Femur (tissue), 1 donor: ENCODE measurements at regions not wholly inside any gene's neighbourhood (a gene's known extent, or its start where the extent isn't known, plus 50 kb on each side); places are given as distances from the start of the nearest gene placed in this dataset.

Experiments used
- DNase-seq: peaks from one replicate; pipeline ENCODE4 v3.0.0-alpha.2; 2017

DNA sequence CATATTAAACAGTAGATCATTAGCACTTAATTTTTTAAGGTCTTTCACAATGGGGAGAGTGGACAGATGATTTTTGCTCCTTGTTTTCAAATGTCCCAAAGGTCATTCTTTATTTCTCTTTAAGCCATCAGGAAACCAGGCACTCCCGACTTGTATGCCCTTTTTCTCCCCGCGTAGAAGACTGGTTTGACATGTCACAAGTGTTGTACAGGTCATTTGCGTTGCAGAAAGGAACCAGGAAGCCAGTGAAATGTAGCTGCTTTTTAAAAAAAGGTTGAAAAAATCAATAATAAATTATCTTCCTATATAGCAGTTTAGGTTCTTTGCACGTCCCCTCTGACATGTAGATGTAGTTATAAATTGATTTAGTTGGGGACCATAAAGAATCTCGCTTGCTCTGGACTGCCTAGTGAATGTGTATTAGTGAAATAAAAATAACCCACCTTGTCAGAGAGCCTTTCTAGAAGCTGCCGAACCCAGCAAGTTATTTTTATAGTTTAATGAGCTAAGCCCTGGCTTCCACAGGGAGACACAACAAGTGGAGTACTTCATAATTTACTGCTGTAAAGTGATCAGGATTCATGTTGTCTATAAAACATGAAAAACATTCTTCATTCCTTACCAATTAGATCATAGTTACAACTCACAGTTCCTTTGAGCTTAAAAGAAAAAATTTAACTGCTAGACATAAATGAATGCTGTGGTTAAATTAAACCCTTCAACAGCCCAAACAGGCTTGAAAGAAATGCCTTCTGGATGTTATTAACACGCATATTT is 404.6 kb downstream of the CSNK1G3 start:
- peak; percentile 32 for DNase-seq

DNA sequence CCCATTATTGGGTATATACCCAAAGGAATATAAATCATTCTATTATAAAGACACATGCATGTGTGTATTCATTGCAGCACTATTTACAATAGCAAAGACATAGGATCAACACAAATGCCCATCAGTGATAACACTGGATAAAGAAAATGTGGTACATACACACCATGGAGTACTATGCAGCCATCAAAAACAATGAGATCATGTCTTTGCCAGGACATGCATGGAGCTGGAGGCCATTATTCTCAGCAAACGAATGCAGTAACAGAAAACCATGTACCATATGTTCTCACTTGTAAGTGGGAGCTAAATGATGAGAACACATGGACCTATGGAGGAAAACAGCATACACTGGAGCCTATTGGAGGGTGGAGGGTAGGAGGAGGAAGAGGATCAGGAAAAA is 402.4 kb downstream of the CSNK1G3 start:
- DNase-seq: no peak

- no peak for DNase-seq
These were observed 395.4 kb downstream of the CSNK1G3 start for GRCh38 chr5:123907349-123907748.

- no peak for DNase-seq
These were observed 394.8 kb downstream of the CSNK1G3 start for GRCh38 chr5:123906698-123907295.

DNA sequence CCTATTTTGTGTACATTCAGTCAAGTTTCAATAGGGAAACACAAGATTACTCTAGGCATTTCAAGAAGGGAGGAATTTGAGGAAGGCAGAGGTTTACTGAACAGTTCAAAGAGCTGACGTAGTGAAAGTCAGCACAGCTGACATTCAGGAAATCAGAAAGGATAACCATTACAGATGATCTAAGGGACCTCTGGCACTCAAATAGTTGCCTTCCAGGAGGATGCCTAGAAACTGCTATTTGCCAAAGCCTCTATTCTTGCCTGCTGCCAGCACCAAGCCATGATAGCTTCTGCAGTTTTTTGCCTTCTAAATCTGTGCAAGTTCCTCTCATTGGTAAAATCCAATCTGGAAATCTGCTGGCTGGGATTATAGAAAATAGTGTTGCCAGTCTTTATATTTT is 373.1 kb downstream of the CSNK1G3 start:
- DNase-seq: no peak

- no peak for DNase-seq
These were observed 371.0 kb downstream of the CSNK1G3 start for GRCh38 chr5:123882965-123883345.

DNA sequence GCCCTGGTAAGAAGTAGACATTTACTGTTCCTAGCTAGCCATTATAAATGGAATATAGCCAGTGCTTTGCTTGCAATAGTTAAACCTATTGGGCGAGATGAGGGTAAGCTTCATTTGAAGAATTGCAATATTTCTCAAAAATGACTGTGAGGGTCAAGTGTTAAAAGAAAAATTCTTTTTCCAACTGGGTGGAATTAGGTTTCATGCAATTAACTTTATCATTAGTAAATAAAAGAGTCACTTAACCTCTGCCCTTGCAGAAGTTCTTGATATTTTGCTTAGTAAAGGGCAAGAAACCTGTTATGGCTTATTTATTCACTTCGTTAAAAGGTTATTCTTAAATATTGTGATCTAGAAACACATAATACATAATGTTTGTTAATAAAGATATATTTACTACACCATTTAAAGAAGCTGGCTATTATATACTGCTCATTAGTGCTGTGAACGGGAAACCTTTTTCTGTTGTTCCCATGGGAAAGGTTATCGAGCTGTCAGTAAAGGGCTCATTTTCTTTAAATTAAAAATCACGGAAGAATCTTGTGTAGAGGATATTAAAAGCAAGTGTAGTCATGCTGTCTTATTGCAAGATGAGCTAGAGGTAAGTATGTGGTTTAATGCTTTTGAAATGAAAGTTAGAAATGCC is 370.5 kb downstream of the CSNK1G3 start:
- DNase-seq: no peak

- DNase-seq: no peak
These were observed 369.8 kb downstream of the CSNK1G3 start for GRCh38 chr5:123881759-123882244.

DNA sequence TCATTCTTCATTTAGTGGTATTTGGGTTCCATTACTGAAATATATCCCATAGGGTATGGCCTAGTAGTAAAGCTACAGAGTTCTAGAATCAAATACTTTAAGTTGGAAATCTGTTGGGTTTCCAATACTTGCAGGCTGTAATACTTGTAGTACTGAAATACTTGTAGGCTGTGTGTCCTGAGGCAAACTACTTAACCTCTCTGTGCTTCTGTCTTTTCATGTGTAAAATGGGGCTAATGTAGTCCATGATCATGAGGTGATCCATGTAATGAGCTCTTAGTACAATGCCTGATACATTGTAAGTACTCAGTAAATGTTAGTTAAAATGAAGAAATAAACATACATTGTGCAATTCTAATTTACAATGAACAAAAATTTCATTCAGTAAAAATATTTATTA is 368.9 kb downstream of the CSNK1G3 start:
- no peak for DNase-seq

- no peak for DNase-seq
These were observed 367.1 kb downstream of the CSNK1G3 start for GRCh38 chr5:123879071-123879470.

GRCh38 chr5:123876276-123876790 is 364.4 kb downstream of the CSNK1G3 start:
- DNase-seq: no peak

- DNase-seq: peak; percentile 40
These were observed 363.7 kb downstream of the CSNK1G3 start for GRCh38 chr5:123875561-123876275.

DNA sequence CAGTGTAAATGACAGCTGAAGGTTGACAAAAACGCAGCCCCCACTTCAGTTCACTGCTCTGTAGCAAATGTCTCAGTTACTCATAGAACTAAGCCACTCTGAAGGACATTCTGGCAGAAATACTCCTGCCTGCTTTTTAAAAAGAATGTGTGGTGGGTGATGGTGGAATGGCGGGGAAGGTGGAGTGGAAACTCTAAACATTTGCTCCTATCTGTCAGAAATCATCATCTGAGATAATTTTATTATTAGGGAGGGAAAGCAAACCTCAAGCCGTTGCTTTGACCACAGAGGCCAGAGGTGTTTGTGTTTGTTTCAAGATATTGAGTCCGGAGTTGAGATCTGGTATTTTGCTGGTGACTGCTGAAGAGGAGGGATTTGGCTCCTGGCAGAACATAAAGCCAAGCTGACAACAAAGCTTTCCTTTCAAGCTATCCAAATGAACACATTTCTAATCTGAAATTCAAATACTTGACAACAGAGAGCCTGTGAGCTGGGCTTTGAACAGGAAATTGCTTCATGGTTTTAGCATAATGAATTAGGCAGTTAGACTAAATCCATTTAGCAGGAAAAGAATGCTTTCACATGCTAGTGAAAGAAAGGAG is 362.7 kb downstream of the CSNK1G3 start:
- no peak for DNase-seq

DNA sequence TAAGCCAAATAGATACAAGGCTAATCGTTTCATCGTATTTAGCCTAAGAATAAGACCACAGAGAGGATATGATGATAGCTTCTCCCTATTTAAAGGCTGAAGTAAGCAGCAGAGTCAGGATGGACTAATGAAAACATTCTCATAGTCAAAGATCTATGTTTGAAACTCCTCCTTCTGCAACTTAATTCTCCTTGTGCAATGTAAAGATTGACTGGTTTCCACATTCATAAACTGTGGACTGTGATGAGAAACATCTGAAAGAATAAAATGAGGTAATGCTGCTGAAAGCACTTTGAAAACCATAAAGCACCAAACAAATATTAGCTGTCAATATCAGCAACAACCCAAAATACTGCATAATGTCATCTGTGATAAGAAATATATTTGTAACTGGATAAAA is 361.9 kb downstream of the CSNK1G3 start:
- no peak for DNase-seq

GRCh38 chr5:123871373-123871772 is 359.4 kb downstream of the CSNK1G3 start:
- DNase-seq: no peak

GRCh38 chr5:123868881-123869280 is 356.9 kb downstream of the CSNK1G3 start:
- DNase-seq: no peak

DNA sequence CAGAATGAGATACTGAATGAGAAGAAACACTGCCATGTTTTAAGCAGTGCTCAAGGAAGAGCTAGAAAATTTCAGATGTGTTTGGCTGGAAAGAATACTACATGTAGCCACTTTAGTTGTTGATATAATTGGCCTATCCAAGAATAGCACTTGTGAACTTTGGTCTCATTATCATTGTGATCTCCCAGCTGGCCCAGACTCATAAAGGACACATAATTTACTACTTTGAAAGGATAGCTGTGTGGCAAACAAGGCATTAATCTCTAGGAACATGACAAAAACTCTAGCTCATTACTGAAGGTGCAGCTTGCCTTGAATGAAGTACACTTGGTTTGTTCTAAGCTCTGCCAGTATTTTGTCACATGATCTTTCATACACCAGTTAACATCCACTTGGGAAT is 356.3 kb downstream of the CSNK1G3 start:
- no peak for DNase-seq

DNA sequence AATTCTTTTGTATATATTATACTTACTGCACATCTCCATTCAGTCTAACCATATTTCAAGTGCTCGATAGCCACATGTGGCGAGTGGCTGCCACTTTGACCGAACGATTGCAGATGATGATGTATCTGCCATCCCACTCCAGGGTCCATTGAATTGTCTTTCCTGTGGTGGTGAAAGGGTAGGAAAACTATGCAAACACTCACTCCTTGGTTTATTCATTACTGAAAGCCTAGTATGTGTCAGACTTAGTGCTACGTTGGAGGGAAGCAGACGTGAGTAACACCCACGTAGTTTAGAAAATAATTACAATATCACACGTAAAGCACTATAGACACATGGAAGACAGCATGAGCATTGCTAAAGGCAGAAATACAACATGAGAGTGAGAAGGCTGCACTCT is 353.7 kb downstream of the CSNK1G3 start:
- DNase-seq: no peak

- no peak for DNase-seq
These were observed 352.6 kb downstream of the CSNK1G3 start for GRCh38 chr5:123864578-123864977.

GRCh38 chr5:123858938-123859337 is 347.0 kb downstream of the CSNK1G3 start:
- DNase-seq: no peak

DNA sequence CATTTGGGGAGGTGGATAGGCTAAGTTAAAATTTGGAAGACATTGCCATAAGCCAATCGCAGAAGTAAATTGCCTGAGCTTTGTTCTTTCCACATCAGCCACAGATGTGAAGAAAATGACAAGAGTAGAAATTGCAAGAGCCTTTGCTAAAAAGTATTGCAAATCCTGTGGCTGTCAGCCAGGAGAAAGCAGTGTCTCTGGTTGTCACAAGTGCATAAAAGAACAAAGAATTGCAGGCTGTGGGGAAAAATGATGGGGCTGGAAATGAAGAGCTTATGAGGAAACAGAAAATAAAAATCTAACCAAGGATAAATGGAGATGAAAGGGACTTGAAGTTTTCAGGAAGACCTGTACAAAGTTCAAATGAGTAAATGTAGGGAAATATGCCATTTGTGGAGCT is 344.8 kb downstream of the CSNK1G3 start:
- DNase-seq: no peak

DNA sequence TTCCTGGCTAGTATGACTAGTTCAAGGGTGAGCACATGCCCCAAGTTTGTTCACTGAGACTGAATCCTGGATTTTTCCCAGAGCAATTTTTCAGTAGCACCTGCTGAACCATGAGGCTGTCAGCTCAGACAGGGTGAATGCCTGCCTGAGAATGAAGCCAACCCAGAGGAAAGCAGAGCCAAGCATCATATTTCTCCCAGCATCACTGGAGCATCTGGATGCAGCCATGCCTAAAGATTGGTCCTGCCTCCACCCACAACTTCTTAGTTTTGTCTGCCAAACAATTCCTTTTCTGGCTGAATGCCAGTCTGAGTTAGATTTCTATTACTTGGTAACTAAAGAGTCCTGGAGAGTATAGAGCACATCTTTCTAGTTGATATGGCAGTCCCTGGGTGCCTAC is 343.6 kb downstream of the CSNK1G3 start:
- no peak for DNase-seq
